HTR-8/SVneo (cell line): ENCODE measurements at regions not wholly inside any gene's neighbourhood (a gene's known extent, or its start where the extent isn't known, plus 50 kb on each side); places are given as distances from the start of the nearest gene placed in this dataset.
A peak's percentile ranks its signal among the peaks of the same experiment; 100 is the strongest.

Source experiments
- DNase-seq: peaks from one replicate; pipeline ENCODE4 v3.0.0; 2011; ENCODE audit warnings: low spot score, mixed read lengths; ENCODE audit not compliant: insufficient read length
- FAIRE-seq: peaks from 2 replicates; lab custom pipeline; 2011; peaks lifted over from hg19 to GRCh38; lab: Jason Lieb, UNC

DNA sequence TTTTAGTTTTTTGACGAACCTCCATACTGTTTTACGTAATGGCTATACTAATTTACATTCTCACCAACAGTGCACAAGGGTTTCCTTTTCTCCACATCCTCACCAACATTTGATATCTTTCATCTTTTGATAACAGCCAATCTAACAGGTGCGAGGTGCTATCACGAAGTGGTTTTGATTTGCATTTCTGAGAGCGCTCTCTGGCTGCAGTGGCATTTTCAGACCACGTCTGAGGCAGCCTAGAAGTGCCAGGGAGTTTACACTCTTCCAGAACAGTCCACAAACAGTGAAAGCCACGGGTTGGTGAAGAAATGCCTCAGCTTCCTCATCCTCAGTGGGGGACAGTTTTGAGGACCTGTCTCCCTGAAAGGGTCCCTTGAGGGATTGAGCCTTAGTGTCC, 471.0 kb downstream of the BCOR start:
- DNase-seq (no peak), FAIRE-seq (no peak)

DNA sequence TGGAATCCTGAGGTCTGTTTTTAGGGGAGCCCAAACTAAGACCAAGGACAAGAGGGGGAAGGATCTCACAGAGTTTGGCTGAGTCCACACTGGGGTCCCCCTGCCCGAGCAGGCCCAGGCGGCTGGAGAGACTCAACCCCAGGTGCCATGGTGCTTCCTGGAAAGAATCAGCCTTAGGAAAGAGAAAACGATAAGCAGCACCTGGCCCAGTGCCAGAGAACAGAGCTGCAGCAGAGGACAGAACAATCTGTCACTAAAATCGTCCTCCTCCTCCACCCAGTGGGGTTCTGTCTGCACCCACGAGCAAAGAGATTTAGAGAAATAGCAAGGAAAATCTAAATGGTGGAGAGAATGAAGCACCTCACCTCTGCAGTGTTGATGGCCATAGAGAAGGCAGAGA, 470.5 kb downstream of the BCOR start:
- DNase-seq (no peak), FAIRE-seq (no peak)

DNA sequence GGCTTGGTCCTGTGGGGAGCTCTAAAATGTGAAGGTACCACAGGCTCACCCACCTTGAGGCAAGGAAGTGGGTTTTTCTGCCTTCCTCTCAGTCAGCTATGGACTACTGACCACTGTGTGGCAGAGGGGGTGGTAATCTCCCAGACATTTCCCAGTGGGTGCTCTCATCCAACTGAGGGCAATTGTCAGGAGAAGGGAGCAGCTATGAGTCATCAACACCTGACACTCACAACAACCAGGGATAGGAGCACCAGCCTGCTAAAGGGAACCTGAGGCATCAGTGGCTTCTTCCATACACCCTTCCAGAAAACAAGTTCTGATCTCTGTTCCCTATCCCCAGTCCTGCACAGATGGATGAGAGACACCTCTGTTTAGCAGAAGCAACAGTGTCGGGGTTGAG, 468.8 kb downstream of the BCOR start:
- FAIRE-seq = no peak
- DNase-seq = no peak

DNA sequence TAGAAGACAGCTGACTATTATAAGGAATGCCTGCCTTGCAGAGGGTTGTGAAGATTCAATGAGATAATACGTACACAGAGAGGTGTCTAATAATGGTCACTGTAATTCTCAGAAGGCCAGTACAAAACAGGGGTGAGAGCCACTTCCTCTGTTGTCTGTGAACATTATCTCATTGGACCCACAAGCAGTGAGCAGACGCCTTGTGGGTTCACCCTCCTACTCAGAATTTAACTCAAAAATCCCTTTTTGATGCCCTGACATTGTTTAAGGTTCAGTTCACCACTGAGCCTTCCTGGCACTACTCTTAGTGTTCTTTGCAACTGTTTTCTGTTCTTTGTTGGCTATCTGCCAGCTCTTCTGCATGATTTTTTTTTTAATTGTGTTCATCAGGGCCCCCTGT, 467.4 kb downstream of the BCOR start:
- DNase-seq (no peak), FAIRE-seq (no peak)

DNA sequence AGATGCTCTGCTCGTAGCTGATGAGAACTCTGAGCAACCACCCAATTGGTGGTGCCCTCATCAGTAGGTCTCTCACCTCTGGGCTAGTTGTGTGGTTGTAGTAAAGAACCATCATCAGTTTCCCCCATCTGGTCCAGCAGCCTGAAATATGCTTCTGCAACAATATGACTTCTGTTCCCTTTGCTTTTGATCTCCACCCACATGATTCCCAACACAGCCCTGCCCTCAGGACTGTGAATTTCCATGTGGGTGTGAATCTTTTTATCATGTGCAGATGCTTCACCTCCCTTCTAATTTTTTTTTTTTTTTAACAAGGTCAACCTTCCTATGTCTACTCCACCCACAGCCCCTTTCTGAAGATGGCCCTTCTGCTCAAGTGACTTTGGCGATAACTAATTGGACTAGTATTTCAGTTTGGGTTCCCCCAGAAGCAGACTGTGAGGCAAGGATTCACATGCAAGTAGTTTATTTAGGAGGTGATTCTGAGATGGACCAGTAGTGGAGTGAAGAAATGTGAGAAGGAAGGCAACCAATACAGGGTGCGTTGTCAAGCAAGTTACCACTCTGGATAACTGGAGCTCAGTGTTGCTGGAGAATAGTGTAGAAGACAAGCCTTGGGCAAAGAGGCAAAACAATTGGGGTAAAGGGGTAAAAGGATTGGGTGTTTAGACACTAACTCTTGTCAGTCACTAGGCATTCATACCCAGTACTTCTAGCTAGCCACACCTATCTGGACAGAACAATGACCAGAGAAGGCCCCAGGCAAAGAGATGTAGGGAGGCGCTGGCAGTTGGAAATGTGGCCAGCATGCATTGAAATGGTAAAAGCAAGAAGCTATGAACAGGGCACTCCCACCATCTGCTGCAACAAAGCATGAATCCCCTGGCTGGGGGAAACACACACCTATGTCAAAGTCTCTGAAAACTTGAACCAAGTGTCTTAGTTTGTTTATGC, 466.2 kb downstream of the BCOR start:
- FAIRE-seq (no peak), DNase-seq (no peak)

DNA sequence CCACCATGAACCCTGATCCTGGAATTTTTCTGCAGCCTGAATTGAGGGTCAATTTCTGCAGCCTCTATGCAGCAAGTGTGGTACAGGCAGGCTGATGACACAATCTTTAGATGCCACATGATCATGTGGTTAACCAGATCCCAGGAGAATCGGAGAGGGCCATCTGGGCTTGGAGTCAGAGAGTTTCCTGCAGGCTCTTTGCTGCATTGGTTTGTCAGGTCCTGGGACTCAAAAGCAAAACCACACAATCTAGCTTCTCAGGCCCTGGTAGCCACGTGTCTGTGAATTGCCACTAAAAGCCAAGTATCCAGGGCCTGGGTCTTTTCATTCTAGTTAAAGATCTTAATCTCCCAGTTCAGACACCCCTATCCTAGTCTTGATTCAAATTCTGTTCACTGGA, 464.5 kb downstream of the BCOR start:
- DNase-seq (no peak), FAIRE-seq (no peak)

DNA sequence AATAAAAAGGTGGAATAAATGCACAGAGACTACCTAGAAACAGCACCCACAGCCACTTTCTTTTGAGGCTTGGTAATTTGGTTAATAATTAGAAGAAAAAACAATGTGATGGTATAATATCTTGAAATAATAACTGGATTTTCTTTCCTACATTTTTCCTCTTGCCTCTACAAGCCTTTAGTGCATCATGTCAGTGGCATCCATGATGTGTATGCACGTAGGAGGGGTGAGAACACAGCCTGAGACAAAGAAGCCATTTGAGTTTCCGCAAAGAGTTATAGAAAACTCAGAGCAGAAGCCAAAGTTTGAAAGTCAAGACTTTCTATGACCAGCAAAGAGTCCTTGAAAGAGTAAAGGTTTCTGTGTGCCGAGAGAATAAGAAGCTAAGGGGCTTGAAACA, 461.3 kb downstream of the BCOR start:
- DNase-seq (no peak), FAIRE-seq (no peak)

DNA sequence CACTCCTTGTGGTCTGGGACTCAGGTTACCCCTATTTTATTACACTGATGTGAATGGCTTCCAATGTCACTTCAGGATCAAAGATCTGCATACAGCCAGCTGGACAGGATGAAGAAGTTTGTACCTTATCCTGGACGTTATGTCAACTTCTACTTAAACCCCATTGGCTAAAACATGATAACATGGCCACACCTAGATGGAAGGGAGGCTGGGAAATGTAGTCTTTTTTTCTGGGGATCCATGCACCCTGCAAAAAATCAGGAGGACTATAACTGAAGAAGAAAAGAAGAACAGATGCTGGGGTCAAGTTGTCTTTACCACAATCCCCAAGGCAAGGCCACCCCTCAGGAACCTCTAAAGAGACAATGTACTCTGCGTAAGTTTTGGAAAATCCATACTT, 459.2 kb downstream of the BCOR start:
- FAIRE-seq (no peak), DNase-seq (no peak)

DNA sequence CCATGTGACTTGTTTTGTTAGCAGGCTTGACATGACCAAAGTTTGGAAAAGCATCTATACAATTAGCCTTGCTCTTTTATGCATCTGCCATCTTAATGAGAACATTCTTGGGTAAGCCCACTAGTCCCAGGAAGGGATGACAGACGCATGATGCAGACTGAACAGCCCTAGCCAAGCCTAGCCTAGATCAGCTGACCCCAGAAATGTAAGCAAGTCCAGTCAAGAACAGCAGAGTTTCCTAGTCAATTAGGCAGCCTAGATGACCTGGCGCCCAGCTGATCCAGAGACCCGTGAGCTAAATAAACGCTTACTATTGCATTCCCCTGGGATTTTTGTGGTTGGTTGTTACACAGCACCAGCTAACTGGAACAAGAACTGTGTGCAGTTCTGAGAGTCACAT, 457.9 kb downstream of the BCOR start:
- no peak for FAIRE-seq
- DNase-seq = no peak

DNA sequence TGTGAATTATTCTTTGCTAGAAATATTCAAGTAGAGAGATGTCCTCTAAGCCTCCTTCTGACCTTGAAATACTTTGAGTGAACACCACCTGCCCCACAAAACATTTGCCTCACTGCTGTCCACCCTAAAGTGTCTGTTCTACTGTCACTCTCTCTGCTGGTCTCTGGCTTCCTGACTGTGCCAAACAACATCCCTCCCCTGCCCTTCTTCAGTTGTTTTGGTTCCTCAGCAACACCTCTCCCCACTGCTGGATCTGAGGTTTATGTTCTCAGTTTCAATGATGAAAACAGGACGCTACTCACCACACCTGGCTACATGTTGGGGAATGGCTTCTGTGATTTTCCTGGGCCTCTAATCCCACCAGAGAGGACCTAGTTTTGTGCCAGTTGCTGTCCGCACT, 456.9 kb downstream of the BCOR start:
- no peak for DNase-seq
- no peak for FAIRE-seq

DNA sequence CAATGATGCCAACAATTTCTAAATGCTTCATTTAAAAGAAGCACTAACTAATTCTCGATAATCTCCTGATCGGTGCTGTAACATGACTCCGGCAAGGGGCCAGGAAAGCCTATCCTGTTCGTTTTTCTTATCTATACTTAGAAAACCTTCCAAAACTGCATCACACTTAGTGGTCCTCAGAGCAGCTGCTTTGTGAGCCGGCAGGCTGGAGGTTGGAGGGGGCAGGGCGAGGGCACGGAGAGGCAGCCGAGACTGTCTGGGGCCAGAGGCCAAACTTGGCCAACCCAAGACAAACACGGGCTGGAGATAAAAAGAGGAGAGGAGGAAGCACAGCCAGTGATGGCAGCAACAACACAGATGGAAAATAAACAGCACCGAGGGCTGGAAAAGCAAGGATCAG, 455.7 kb downstream of the BCOR start:
- no peak for DNase-seq
- no peak for FAIRE-seq

DNA sequence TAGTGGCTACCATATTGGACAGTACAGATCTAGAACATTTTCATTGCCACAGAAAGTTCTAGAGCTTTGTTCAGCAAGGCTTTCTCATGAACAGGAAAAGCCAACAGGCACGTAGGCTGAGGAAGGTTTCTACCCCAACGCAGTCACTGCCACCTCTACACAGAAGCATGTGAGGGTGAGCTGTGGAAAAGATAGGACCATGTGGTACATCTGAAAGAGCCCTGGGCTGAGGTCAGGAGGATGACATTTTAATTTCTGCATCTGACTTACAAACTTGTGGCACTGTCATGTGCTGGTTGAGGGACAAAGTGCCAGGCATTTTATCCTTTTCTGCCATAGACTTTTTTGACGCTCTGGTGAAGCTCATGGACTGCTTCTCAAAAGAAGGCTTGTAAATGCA, 454.2 kb downstream of the BCOR start:
- DNase-seq (no peak), FAIRE-seq (no peak)

DNA sequence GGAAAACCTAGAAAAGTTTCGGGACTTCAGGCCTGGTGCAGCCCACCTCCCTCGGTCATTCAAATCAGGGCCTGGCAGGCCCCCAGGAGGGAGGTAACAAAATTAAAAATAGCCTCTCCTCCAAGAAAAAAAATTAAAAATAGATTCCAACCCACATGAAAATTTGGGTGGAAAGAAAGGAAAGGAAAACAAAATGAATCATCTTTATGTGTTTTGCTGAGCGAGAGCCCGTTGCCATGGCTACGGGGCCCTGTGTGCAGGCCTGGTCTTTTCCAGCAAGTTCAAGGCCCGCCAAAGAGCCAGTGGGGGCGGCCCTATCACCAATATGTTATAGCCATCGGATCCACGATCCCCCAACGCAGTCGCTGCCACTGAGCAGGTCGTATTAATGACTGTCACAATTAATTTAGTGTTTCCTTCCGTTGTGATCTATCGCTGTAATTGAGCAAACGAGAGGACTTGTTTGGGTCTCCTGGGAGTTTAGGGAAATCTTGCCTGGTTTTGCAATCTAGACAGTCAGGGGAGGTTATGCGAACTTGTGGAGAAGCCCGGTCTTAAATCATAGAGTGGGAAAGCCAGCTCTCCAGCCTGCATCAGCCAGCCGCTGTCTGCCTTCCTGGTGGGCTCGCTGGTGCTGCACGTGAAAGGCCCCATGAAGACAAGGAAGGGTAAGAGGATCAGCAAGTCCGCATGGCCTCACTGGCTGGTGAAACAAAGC, 452.4 kb downstream of the BCOR start:
- DNase-seq = no peak
- FAIRE-seq = no peak

DNA sequence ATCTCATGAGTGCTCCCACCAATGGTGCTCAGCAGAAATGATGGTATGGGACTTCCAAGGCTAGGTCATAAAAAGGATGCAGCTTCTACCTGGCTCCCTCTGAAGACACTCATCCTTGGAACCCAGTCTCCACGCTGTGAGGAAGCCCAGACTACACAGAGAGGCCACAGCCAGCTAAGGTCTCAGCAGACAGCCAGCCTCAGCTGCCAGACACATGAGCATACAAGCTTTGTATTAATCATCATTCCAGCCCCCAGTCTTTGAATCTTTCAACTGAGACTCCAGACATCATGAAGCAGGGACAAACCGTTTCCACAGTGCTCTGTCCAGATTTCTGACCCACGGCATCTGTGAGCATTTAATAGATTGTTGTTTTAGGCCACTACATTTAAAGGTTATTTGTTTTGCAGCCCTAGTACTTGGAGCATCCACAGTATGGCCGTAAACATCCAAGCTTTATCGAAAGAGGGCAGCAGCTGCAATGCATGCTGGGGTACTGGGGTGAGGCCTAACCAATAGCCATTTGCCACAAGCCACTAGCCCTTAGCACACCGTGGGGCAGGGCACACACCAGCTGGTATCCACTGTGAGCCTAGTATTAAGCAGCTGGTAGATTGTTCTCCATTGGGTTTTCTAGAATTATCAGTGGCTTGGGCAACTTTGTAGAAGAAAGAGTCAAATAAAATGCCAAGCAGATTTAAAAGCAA, 449.1 kb downstream of the BCOR start:
- DNase-seq = no peak
- FAIRE-seq = no peak

DNA sequence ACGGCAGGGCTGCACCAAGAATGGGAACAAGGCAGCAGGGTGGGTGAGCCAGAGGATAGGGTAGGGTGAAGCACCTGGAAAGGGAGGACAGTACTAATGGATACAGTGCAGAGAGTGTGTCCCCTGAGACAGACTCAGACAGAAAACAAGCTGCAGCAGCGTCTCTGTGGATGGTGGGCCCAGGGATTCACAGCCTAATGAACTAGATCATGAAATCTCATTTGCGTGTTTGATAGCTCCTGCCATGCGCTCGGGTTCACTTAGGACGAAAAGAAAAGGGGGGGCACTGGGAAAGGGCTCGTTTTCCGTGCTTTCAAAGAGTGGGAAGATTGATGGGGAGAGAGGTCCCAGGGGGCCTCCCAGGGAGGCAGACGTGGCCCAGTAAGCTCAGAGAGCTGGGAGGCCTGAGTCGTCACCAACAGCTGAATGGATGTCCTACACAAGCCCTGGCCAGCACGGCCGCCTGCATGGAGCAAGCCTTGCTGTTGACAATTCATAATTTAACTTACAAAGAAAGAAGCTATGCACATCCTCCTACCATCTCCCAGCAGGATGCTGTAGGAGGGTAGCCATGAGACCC, 446.9 kb downstream of the BCOR start:
- no peak for FAIRE-seq
- DNase-seq = no peak

DNA sequence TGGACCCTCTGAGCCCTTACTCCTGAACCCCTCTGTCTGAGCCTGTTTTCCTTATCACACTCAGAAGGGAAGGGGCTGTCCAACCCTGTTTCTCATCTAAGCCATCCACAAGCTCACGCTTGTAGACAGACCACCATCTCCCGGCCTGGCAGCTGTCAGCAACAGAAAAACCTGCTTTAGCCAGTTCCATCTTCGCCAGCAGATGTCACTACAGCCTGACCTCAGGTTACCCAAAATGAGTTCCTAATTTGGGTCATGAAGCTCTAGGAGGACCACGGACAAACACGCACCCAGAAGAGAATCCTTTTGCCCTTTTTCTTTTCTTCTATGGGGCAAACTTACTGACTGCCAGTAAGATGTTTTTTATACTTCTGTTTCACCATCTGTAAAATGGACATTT, 445.4 kb downstream of the BCOR start:
- FAIRE-seq (no peak), DNase-seq (peak; percentile 12)

DNA sequence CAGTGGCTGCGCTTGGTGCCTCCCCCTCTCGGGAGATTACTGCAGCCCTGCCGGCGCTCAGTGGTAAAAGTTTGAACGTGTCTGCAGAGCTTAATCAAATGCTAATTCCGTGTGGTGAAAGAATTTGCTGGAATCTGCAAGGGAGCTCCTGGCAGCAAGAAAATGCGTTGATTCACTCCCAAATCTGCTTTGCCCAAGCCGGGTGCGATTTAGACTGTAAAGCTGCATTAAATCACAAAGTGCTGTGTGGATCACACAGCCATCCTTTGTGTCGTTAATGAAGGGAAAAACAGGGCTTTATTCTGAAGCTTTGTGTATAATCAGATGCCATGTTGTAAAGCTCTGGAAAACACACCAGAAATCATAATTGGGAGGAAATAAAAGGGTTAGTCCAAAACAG, 444.1 kb downstream of the BCOR start:
- FAIRE-seq = no peak

DNA sequence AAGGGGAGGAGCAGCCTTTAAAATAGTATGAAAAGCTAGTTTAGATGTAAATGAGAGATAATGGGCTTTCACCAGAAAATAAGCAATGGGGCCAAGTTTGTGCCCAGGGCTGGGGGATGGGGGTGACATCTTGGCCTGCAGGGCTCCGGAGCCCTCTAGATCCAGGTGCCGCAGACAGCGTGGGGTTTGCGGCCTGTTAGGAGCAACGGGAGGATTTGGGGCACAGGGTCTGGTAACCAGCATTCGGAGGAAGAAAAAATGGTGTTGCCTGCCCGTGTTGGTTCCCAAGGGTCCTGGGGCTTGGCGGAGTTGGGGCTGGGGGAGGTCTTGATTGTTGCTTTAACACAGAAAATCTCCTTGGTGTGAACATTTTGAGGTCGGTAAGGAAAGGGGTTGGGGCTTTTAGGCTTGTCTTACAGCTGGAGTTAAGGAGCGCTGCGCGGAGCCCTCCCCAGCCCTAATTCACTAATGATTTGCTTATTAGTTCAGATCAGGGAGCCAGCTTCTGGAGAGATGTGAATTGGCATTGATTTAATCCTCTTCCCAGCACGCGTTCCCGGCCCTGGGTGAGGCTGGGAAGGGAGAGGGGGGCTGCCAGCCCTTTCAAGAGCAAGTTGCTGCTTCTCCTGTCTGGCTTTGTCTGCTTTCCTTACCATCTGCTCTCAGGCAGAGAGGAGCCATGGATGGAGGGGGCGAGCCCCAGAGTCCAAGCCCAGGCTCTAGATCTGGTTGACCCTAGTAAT, 443.4 kb downstream of the BCOR start:
- FAIRE-seq = no peak

More for the DNA sequence above, 444.1 kb downstream of the BCOR start:
- no peak for DNase-seq

DNA sequence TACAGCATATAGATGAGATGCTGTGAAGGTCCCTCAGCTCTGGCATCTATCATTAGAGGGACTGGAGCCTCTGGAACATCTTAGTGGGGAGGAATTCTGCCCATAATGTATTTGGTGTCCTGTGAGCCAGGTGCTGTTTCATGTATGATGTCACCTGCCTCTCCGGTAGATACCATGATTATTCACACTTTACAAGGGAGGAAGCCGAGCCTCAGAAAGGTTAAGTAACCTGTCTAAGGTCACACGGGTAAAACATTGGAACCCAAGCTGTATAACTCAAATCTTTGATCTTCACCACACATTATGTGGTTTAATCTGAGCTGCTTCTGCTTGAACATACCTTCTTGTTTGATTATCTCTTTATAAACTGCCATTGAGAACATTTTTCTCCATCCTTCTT, 442.8 kb downstream of the BCOR start:
- DNase-seq (no peak), FAIRE-seq (no peak)

More for the DNA sequence above, 443.4 kb downstream of the BCOR start:
- DNase-seq = no peak
